ENCODE measurements at regions not wholly inside any gene's neighbourhood (a gene's known extent, or its start where the extent isn't known, plus 50 kb on each side); places are given as distances from the start of the nearest gene placed in this dataset.
A peak's percentile ranks its signal among the peaks of the same experiment; 100 is the strongest.
"Not testable (repeated sequence)": the region's sequence is repeated elsewhere in the genome, so short reads cannot be mapped to it uniquely, and the experiment has no call there.

DNA sequence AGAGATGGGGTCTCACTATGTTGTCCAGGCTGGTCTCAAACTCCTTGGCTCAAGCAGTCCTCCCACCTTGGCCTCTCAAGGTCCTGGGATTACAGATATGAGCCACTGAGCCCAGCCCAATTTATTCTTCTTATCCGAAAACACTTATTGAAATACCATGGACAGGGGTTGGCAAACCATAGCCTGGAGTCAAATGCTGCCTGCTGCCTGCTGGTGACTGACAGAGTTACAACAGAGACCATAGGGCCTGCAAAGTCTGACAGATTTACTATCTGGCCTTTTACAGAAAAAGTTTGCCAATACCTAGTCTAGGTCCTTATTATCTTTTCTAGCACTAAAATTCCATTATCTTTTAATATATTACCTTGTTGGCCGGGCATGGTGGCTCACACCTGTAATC is 87.1 kb upstream of the ZNF281 start:
- 94% methylated on average over 2 of the region's 2 CpGs for WGBS
- no peak for DNase-seq (ENCODE audit: extremely low spot score)
- Histone ChIP-seq H3K36me3 (ENCODE audit: insufficient read depth) (no peaks in the 10 kb centered on the region), H3K4me1 (ENCODE audit: insufficient read depth) (no peaks in the 10 kb centered on the region), H3K4me3 (ENCODE audit: low read depth, low read length) (no peak overlapping the region), H3K27ac (ENCODE audit: low read depth) (no peak overlapping the region)

DNA sequence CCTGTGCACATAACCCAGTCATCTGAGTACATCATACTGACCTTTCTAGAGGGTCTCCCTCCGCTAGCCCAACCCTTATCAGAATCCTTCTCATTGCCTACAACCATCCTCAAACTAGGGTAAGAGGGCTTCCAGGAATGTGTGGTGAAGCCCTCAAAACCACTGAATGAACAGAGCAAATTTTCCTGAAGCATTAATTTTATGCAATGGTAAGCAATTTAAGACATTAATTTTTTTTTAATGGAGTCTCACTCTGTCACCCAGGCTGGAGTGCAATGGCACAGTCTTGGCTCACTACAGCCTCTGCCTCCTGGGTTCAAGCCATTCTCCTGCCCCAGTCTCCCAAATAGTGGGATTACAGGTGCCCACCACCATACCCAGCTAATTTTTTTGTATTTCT is 86.1 kb upstream of the ZNF281 start:
- H3K27ac ChIP-seq (ENCODE audit: low read depth), result no peak overlapping the region
- DNase-seq (ENCODE audit: extremely low spot score), result no peak
- H3K4me1 ChIP-seq (ENCODE audit: insufficient read depth), result no peaks in the 10 kb centered on the region
- no peaks in the 10 kb centered on the region for H3K36me3 ChIP-seq (ENCODE audit: insufficient read depth)
- WGBS, result 97% methylated on average over 1 of the region's 1 CpG
- no peak overlapping the region for H3K4me3 ChIP-seq (ENCODE audit: low read depth, low read length)

DNA sequence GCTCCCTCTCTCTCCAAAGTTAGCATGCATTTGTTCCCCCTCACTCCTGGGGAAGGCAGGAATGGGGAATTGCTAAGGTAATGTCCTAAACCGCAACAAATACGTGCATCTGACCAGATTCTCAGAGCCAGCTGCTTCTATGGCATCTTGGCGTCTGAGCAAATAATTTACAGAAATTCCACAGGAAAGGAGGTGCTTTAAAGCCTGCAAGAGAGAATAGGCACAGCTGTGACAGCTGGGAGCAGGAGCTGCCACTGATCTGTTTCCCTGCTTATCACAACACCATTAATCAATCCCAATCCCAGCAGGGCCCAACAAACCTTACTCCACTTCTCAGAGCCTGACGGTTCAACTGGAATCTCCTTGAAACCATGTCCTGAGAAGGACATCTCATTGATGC is 83.5 kb upstream of the ZNF281 start:
- Histone ChIP-seq H3K4me1 (ENCODE audit: insufficient read depth) (no peaks in the 10 kb centered on the region), H3K36me3 (ENCODE audit: insufficient read depth) (no peaks in the 10 kb centered on the region), H3K27ac (ENCODE audit: low read depth) (no peak overlapping the region), H3K4me3 (ENCODE audit: low read depth, low read length) (no peak overlapping the region)
- DNase-seq (ENCODE audit: extremely low spot score), result no peak
- 56% methylated on average over 4 of the region's 4 CpGs for WGBS

DNA sequence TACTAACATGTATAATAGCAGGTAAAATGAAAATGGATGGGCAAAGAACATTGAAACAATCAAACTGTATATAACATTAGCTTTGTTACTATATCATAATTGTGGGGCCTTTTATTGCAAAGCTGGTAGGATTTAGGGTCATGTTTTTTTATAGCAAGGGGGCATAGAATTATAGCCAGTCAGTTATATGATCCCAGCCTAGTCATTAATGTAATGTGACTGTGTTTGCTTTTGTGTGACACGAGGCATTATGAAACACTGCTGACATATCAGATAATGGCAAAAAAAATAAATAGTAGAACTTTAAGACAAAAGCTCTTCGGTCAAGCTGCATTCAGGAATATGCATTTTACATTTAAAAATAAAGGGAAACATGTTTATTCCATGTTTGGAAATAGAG is 81.3 kb upstream of the ZNF281 start:
- Histone ChIP-seq H3K4me3 (ENCODE audit: low read depth, low read length) (no peak overlapping the region), H3K36me3 (ENCODE audit: insufficient read depth) (no peaks in the 10 kb centered on the region), H3K27ac (ENCODE audit: low read depth) (no peak overlapping the region), H3K4me1 (ENCODE audit: insufficient read depth) (no peaks in the 10 kb centered on the region)
- no peak for DNase-seq (ENCODE audit: extremely low spot score)
- WGBS, result 50% methylated on average over 2 of the region's 2 CpGs

DNA sequence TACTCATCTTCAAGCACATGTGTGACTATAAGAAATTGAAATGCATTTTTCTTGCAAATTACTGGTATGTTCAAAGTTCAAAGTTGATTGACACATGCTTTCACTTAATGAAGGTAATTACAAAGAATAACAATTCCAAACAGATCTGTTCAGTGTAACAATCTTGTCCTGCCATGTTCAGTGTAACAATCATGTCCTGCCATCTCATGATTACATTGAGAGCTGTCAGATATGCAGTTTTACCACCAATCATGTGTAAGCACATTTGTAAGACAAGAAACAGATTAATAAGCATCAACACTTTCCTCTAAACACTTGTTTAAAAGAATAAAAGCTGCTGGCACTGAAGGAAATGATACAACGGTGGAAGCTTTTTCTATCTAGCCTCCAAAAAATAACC is 80.3 kb upstream of the ZNF281 start:
- Histone ChIP-seq H3K4me1 (ENCODE audit: insufficient read depth) (no peaks in the 10 kb centered on the region), H3K27ac (ENCODE audit: low read depth) (no peak overlapping the region), H3K36me3 (ENCODE audit: insufficient read depth) (no peaks in the 10 kb centered on the region), H3K4me3 (ENCODE audit: low read depth, low read length) (no peak overlapping the region)
- no peak for DNase-seq (ENCODE audit: extremely low spot score)
- WGBS, result 41% methylated on average over 1 of the region's 1 CpG

DNA sequence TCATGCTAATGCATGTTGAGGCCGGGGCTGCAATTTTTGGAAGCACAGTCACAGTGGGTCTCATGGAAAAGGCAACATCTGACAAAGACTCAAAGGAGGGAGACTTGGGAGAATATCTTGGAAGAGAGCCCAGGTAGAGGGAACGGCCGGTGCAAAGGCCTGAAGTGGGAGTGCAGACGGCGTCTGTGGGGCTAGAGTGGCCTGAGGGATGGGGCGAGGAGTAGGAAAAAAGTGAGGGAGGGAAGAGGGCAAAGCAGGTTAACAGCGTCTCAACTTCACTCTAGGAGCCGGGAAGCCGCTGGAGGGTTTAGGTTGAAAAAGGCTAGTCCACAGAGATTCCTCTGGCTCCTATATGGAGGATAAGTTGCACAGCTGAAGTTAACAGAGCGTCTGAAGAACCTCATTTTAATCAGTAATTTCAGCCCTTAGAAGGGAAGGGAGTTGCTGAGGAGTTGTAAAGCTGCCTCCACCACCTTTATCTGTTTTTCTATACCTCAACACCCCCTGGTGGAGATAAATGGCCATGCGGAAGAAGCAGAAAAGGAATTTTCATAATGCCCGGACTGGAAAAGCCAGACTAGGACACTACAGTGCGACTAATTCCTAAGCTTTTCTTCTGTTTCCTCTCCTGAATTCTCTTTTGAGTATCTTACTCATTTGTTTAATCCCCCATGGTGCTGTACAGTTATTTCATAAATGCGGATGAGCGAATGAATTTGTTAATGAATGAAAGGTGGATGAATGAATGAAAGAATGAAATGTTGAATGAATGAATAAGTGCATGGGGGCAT is 78.7 kb upstream of the ZNF281 start:
- H3K36me3 ChIP-seq (ENCODE audit: insufficient read depth), result no peaks in the 10 kb centered on the region
- H3K27ac ChIP-seq (ENCODE audit: low read depth), result no peak overlapping the region
- no peaks in the 10 kb centered on the region for H3K4me1 ChIP-seq (ENCODE audit: insufficient read depth)
- DNase-seq (ENCODE audit: extremely low spot score), result peak; percentile 41
- WGBS, result 23% methylated on average over 15 of the region's 15 CpGs
- no peak overlapping the region for H3K4me3 ChIP-seq (ENCODE audit: low read depth, low read length)

DNA sequence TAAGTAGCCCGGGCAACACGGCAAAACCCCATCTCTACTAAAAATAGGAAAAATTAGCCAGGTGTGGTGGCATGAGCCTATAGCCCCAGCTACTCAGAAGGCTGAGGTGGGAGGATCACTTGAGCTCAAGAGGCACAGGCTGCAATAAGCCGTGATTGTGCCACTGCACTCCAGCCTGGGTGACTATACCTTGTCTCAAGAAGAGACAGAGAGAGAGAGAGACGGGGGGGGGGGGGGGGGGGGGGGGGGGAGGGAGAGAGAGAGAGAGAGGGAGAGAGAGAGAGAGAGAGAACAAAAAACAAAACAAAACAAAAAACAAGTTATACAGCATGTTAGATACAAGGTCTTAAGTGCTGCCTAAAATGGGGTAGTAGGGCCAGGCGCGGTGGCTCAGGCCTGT is 77.8 kb upstream of the ZNF281 start:
- Histone ChIP-seq H3K4me3 (ENCODE audit: low read depth, low read length) (no peak overlapping the region), H3K27ac (ENCODE audit: low read depth) (no peak overlapping the region), H3K36me3 (ENCODE audit: insufficient read depth) (no peaks in the 10 kb centered on the region), H3K4me1 (ENCODE audit: insufficient read depth) (no peaks in the 10 kb centered on the region)
- no peak for DNase-seq (ENCODE audit: extremely low spot score)
- WGBS, result 94% methylated on average over 6 of the region's 6 CpGs

DNA sequence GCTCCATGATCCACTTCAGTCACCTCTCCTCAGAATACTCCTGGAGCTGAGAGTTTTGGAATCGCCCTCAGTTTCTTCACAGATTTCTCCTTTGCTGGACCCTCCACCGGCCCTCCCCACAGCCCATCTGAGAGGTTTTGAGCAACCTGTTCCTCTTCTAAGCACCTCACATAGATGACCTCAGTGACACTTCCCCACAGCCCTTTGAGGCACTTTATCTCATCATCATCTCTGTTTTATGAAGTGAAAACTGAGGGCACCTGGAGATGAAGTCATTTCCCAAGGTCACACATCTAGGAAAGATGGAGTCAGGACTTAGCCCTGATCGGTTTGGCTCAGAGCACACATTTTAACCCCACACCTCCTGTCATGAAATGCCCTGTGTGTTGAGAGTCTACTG is 76.8 kb upstream of the ZNF281 start:
- no peak for DNase-seq (ENCODE audit: extremely low spot score)
- H3K27ac ChIP-seq (ENCODE audit: low read depth), result no peak overlapping the region
- no peaks in the 10 kb centered on the region for H3K36me3 ChIP-seq (ENCODE audit: insufficient read depth)
- no peak overlapping the region for H3K4me3 ChIP-seq (ENCODE audit: low read depth, low read length)
- H3K4me1 ChIP-seq (ENCODE audit: insufficient read depth), result no peaks in the 10 kb centered on the region
- 72% methylated on average over 3 of the region's 3 CpGs for WGBS

DNA sequence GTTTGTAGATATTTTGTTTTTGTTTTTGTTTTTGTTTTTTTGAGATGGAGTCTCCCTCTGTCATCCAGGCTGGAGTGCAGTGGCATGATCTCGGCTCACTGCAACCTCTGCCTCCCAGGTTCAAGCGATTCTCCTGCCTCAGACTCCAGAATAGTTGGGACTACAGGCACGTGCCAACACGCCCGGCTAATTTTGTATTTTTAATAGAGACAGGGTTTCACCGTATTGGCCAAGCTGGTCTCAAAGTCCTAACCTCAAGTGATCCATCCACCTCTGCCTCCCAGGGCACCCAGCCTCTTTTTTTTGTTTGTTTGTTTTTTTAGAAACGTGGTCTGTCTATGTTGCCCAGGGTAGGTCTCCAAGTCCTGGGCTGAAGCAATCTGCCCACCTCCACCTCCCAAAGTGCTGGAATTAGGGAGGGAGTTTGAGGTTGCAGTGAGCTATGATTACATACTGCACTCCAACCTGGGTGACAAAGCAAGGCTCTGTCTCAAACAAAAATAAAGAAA is 74.7 kb upstream of the ZNF281 start:
- 88% methylated on average over 7 of the region's 7 CpGs for WGBS
- DNase-seq (ENCODE audit: extremely low spot score); H3K4me1 ChIP-seq (ENCODE audit: insufficient read depth); H3K27ac ChIP-seq (ENCODE audit: low read depth); H3K36me3 ChIP-seq (ENCODE audit: insufficient read depth); H3K4me3 ChIP-seq (ENCODE audit: low read depth, low read length): not testable (repeated sequence)

DNA sequence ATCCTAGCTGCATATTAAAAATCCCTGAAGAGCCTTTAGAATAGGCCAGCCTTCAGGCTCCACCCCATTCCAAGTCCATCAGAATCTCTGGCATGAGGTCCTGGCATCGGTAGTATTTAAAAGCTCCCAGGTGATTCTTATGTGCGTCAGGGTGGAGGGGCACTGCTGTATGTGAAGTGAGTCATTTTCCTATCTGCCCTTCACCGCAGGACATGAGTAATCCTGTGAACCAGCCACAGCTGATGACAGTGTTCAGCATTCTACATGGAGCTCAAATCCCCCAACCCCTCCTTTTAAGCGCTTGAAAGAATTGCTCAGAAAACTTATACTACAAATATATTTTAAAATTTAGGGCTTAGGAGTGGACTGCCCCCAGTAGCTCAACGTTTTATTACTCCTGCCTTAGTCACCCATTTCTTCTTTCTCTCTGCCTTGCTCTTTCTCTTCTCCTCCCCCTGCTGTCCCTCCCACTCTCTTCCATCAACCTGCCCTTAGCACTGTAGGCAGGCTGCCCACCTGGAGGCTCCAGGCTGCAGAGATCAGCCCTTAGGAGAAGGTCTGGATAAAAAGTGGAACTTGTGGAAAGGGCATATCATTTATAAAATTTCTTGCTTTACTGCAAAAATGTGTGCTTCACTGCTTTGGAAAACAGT is 73.8 kb upstream of the ZNF281 start:
- DNase-seq (ENCODE audit: extremely low spot score), result no peak
- H3K4me1 ChIP-seq (ENCODE audit: insufficient read depth), result no peaks in the 10 kb centered on the region
- WGBS, result 30% methylated on average over 5 of the region's 5 CpGs
- no peak overlapping the region for H3K4me3 ChIP-seq (ENCODE audit: low read depth, low read length)
- no peaks in the 10 kb centered on the region for H3K36me3 ChIP-seq (ENCODE audit: insufficient read depth)
- no peak overlapping the region for H3K27ac ChIP-seq (ENCODE audit: low read depth)

DNA sequence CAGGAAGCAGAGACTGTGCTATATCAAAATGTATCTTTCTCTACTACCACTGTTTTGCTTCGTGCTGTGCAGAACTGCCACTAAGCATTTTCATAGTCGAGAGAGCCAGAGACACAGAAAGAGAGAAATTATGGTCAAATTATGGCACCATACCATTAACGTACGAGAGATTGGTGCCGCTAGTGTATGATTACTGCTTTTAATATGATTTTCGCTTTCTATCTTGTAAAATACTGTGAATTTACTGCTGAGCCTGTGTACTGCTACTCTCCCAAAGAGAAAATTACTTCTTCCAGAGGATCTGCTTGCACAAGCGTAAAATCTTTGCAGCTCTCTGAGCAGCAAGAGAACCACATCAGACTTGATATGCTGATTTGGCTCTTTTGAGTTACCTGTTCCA is 71.1 kb upstream of the ZNF281 start:
- 81% methylated on average over 7 of the region's 7 CpGs for WGBS
- no peak overlapping the region for H3K4me3 ChIP-seq (ENCODE audit: low read depth, low read length)
- no peak for DNase-seq (ENCODE audit: extremely low spot score)
- H3K4me1 ChIP-seq (ENCODE audit: insufficient read depth), result no peaks in the 10 kb centered on the region
- H3K36me3 ChIP-seq (ENCODE audit: insufficient read depth), result no peaks in the 10 kb centered on the region
- no peak overlapping the region for H3K27ac ChIP-seq (ENCODE audit: low read depth)

DNA sequence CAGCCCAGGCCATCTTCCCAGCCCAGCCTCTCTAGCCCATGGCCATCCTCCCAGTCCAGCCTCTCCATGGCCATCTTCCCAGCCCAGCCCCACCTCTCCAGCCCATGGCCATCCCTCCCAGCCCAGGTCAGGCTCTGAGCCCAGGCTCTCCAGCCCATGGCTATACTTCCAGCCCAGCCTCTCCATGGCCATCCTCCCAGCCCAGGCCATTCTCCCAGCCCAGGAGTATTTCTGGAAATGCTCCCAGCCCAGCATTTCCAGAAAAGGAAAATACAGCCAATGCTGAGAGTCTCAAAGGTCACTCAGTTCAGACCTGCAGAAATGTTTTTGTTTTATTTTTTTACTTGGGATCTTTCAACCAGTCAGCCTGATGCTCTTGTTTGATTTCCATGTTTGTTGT is 70.0 kb upstream of the ZNF281 start:
- H3K4me1 ChIP-seq (ENCODE audit: insufficient read depth), result no peaks in the 10 kb centered on the region
- no peak for DNase-seq (ENCODE audit: extremely low spot score)
- H3K27ac ChIP-seq (ENCODE audit: low read depth), result no peak overlapping the region
- no peak overlapping the region for H3K4me3 ChIP-seq (ENCODE audit: low read depth, low read length)
- H3K36me3 ChIP-seq (ENCODE audit: insufficient read depth), result no peaks in the 10 kb centered on the region

DNA sequence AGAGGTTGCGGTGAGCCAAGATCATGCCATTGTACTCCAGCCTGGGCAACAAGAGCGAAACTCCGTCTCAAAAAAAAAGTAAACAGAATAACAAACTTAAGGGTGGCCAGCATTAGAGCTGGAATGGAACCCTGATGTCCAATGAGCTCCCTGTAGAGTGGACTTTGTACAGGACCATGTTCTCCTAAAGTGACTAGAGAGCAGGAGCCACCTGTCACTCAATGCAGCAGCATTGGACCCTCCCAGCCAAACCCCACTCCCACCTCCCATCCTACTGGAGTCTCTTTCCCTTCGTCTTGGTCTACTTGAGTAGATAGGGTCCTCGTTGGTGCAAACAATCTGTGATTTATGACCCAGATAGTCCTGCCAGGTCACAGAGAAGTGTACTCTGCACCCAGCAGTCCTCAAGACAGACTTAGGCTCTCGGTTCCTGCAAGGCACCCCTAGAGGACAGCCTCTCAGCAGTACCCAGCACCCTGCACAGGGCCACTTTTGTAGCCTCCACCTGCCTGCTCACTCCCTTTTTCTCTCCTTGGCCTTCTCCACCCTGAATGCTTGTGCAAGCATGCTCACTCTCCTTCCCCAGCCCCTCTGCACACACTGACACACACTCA is 69.2 kb upstream of the ZNF281 start:
- Histone ChIP-seq H3K36me3 (ENCODE audit: insufficient read depth) (no peaks in the 10 kb centered on the region), H3K4me1 (ENCODE audit: insufficient read depth) (no peaks in the 10 kb centered on the region), H3K27ac (ENCODE audit: low read depth) (no peak overlapping the region), H3K4me3 (ENCODE audit: low read depth, low read length) (no peak overlapping the region)
- 77% methylated on average over 6 of the region's 6 CpGs for WGBS
- no peak for DNase-seq (ENCODE audit: extremely low spot score)

DNA sequence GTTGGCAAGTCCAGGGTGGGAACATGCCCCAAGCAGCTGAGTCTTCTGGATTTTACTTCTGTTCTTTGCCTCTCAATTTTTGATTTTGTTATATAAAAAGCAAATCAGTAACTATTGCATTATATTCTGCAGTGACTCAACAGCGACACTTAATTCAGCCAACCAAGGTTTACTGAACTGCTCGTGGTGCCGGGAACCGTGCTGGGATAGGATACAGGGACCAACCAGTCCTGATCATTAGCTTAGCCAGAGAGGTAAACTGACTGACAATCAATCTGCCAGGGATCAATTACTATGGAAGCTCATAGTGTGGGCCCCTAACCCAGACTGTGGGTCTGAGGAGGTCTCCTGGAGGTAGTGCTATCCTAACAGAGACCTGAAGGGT is 68.4 kb upstream of the ZNF281 start:
- 95% methylated on average over 4 of the region's 4 CpGs for WGBS
- Histone ChIP-seq H3K4me3 (ENCODE audit: low read depth, low read length) (no peak overlapping the region), H3K27ac (ENCODE audit: low read depth) (no peak overlapping the region), H3K36me3 (ENCODE audit: insufficient read depth) (no peaks in the 10 kb centered on the region), H3K4me1 (ENCODE audit: insufficient read depth) (no peaks in the 10 kb centered on the region)
- DNase-seq (ENCODE audit: extremely low spot score), result no peak
